ENCODE measurements at regions not wholly inside any gene's neighbourhood (a gene's known extent, or its start where the extent isn't known, plus 50 kb on each side); places are given as distances from the start of the nearest gene placed in this dataset.
A peak's percentile ranks its signal among the peaks of the same experiment; 100 is the strongest.

DNA sequence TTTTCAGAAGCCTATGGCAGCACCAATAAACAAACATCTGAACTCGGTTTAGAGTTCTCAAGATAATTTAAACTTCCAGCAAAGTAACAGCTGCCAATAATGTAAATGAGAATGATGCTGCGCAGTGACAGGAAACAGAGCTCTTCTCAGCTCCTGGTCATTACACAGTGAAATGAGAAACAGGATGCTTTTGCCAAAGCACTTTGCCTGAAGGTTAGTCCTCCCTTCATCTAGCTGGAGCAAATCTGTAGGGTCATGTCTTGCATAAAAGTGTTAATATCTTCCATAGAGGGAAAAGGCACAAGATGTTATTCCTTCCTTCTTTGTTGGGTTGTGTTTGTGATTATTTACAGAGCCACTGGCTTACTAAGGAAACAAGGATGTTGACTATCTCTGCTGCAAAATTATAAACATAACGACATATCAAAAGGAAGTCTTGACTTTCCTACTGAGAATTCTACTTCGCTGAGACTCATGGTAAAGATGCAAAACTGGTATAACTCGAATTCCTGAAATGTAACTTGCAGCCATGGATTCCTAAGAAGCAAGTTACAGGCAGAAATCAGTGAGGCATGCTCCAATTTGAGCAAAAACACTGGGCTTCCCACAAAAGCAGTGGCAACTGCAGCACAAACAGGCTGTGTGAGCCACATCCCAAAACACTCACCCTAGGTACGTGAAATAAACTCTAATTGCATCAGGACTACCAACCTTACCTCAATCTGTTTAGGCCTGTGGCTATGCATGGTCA lies 102.5 kb upstream of the BEND6 start:
- TF ChIP-seq, protein P1, sequence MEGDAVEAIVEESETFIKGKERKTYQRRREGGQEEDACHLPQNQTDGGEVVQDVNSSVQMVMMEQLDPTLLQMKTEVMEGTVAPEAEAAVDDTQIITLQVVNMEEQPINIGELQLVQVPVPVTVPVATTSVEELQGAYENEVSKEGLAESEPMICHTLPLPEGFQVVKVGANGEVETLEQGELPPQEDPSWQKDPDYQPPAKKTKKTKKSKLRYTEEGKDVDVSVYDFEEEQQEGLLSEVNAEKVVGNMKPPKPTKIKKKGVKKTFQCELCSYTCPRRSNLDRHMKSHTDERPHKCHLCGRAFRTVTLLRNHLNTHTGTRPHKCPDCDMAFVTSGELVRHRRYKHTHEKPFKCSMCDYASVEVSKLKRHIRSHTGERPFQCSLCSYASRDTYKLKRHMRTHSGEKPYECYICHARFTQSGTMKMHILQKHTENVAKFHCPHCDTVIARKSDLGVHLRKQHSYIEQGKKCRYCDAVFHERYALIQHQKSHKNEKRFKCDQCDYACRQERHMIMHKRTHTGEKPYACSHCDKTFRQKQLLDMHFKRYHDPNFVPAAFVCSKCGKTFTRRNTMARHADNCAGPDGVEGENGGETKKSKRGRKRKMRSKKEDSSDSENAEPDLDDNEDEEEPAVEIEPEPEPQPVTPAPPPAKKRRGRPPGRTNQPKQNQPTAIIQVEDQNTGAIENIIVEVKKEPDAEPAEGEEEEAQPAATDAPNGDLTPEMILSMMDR (IDR thresholded peaks at IDR 0.05; ENCODE audit: extremely low read depth, missing control alignments): no peak
- no peak for DNase-seq (ENCODE audit: low spot score)

DNA sequence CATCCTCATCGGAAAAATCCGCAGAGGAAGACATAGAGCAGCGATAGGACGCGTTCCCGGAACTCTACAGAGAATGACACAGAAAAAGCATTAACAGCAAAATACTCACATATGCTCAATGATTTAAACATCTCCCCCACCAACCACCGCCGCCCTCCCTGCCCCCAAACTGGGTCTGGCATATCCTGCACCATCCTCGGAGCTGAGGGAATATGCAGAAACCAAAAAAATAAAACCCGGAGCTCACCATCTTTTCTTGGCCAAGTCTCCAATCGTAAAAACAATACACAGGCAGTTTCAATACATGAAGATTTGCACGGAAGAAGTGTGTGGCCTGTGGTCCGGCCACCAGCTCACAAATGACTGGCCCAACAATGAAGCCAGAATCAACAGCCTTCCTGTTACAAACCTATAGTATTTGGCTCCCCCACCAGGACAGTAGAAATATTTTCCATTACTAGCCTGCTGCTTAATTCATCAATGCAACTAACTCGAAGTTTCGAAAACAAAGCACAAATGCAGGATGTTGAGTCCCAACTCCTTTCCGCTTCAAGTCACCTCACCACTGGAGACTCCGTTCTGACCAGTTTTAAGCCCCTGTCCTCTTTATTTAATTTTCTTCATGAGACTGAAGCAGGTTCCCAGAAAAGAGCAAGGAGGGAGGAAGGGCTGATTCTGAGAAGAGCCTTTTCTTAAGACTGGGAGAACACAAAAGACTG lies 103.2 kb upstream of the BEND6 start:
- peak; percentile 78 for DNase-seq (ENCODE audit: low spot score)
- TF ChIP-seq, protein P1 (IDR thresholded peaks at IDR 0.05; ENCODE audit: extremely low read depth, missing control alignments): peak; percentile 52

DNA sequence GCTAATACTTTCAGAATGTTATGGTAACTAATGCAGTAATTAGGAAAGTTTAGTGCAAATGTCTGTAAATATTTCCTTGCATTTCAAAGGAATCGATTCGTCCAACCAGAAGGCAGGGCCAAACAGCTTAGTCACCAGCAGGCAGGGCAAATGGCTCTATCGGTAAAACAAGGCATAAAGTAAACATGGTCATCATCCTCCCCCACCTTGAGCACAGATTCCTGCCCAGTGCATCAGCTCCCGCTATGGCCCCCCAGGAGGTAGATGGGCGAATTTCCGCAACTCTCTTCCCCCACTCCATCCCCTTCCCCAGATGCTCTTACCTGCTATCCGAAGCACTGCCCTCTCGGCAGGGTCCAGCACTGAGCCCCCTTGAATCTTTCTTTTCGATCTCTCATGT lies 103.8 kb upstream of the BEND6 start:
- no peak for DNase-seq (ENCODE audit: low spot score)

DNA sequence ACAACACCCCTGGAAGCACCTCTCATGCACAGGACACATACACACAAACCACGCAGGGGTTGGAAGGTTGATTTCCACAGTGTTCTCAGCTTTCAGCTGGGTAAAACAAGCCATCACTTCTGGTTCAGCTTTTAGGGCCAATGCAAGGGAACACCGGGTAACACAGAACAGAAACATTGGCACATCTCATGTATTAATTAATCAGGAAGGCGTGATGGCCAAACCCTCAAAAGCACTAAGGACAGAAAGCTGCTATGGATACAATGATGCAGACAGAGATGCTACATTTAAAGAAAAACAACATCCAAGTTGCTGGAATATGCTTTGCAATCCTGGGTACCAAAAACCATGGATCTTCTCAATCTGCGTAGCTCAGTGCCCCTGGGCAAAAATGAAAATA lies 104.3 kb upstream of the BEND6 start:
- no peak for DNase-seq (ENCODE audit: low spot score)
- TF ChIP-seq, protein P1 (IDR thresholded peaks at IDR 0.05; ENCODE audit: extremely low read depth, missing control alignments): no peak

More for the DNA sequence above, 103.8 kb upstream of the BEND6 start:
- TF ChIP-seq, protein P1 (IDR thresholded peaks at IDR 0.05; ENCODE audit: extremely low read depth, missing control alignments): no peak

DNA sequence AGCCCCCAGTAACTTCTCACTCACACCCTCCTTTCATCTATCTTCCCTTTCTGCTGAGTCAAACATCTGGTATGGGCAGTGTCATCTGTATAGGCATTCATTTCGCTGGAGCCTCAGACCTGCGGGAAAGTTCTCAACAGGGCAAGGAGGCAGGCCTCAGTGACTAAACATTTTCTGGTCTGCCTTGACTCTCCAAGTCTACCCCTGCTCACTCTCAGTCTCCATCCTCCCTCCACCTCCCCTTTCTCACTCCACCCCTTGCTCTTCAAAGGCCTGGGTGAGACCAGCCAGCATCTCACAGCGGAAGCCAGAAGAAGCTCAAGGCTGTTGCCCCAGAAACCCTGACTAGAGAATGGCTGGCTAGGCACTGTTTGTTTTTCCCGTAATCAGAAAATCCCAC lies 105.0 kb upstream of the BEND6 start:
- TF ChIP-seq, protein P1 (IDR thresholded peaks at IDR 0.05; ENCODE audit: extremely low read depth, missing control alignments): no peak
- DNase-seq (ENCODE audit: low spot score): no peak

DNA sequence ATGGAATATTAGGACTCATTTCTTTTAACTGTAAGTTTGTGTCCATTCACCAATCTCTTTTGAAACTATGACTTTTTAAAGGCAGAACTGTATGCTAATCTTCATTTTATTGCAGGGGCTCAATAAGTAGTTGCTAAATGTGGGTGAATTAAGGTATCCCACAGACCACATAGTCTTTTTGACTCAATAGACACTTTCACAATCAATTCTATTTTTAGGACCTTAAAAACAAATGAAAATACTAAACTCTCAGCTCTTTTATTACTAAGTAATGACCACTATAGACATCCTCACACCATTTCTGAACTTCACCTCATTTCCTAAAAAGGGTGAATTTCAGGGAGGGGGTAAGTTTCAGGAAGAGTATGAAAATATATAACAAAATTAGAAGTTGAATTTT lies 106.8 kb upstream of the BEND6 start:
- TF ChIP-seq, protein P1 (IDR thresholded peaks at IDR 0.05; ENCODE audit: extremely low read depth, missing control alignments): no peak
- DNase-seq (ENCODE audit: low spot score): no peak

DNA sequence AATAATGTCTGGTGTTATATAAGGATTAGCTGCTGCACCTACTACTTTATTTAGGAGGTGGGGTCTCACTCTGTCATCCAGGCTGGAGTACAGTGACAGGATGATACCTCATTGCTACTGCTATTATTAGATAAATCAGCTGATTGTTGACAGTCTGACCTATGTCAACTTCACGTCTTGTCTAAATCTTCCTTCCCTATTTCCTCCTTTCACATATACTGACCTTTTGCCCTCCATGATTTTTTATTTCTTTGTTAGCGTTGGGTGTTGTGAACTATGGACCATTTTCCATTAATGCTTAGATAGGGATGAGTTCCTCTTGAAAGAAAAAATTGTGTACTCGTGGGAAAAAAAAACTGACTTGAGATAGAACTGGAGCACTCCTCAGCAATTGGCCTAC lies 109.9 kb upstream of the BEND6 start:
- TF ChIP-seq, protein P1 (IDR thresholded peaks at IDR 0.05; ENCODE audit: extremely low read depth, missing control alignments): no peak
- no peak for DNase-seq (ENCODE audit: low spot score)
